ENCODE measurements at regions not wholly inside any gene's neighbourhood (a gene's known extent, or its start where the extent isn't known, plus 50 kb on each side); places are given as distances from the start of the nearest gene placed in this dataset.

DNA sequence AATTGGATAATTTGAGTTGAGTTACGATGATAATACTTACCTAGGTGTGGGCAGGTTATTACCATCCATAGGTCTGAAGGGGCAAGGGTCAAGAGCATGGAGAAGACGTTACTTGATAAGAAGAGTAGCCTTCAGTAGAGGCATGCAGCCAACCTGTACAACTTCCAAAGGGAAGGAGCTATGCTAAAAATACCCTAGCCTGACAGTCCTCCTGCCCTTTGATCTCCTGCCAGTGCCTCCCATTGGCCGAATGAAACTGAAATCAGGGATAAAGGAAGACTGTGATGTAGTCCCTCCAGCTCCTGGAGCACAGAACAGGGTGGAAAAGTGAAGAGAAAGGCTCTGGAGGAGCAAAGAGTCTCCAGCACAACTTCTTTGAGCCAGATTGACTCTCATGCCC is 487.4 kb downstream of the ADCYAP1 start (continued):
- TF ChIP-seq, protein P1, sequence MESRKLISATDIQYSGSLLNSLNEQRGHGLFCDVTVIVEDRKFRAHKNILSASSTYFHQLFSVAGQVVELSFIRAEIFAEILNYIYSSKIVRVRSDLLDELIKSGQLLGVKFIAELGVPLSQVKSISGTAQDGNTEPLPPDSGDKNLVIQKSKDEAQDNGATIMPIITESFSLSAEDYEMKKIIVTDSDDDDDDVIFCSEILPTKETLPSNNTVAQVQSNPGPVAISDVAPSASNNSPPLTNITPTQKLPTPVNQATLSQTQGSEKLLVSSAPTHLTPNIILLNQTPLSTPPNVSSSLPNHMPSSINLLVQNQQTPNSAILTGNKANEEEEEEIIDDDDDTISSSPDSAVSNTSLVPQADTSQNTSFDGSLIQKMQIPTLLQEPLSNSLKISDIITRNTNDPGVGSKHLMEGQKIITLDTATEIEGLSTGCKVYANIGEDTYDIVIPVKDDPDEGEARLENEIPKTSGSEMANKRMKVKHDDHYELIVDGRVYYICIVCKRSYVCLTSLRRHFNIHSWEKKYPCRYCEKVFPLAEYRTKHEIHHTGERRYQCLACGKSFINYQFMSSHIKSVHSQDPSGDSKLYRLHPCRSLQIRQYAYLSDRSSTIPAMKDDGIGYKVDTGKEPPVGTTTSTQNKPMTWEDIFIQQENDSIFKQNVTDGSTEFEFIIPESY (IDR thresholded peaks at IDR 0.05): no peak

DNA sequence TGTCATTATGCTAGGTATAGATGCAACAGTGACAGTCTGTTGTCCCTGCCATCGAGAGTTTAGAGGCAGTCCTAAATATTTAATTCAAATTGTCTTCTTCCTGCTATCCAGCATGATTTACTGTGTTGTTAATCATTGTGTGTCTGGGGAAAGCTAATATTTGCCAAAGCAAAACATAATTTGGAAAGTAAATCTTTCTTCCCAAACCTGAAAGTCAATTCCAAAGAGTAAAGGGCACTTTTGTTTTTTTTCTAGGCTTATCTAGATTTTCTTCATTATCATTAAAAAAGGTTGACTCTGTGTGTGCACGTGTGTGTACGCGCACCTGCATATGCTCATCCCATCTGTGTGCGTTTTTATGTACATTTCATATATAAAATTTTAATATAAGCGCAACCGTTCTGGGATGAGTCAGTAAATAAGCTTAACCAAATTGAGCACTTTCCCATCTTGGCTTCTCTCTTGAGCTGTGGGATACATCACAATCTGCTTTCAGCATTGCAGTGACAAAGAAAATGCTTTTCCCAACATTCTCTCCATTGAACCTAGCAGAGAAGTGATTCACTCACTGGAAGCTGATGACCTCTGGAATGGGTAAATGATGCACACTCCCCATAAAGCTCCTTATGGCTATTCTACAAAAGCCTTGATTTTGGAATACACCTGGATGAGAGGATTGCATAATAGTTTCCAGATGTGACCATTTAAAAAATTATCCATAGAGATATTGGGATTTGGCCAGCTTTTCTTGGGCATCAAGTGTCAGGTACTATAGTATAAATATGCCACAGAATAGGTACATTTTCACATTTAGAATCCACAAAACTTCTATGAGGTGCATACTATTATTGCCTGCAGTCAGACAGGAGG is 488.4 kb downstream of the ADCYAP1 start:
- peaks cover 2 to 46% (median 26%) of the 10 kb centered on the region in 4 donors for H3K4me1 ChIP-seq (ENCODE audit: control insufficient read depth in 4 of 4, insufficient read depth in 4 of 4, low read length in 3 of 4)
- no peak for DNase-seq (ENCODE audit: low spot score)
- no peak overlapping the region for H3K9ac ChIP-seq (ENCODE audit: low read depth in 1 of 2, low read length in 2 of 2)
- no peaks in the 10 kb centered on the region for H3K9me3 ChIP-seq (ENCODE audit: control insufficient read depth in 4 of 4, low read length in 3 of 4)
- no peaks in the 10 kb centered on the region for H3K36me3 ChIP-seq (ENCODE audit: control insufficient read depth in 4 of 4, insufficient read depth in 3 of 4, low read depth in 1 of 4, low read length in 3 of 4)
- TF ChIP-seq JUND (IDR thresholded peaks at IDR 0.05) (peak; percentile 47 to 65), SP1 (IDR thresholded peaks at IDR 0.05) (peak; percentile 80), NR2F2 (IDR thresholded peaks at IDR 0.05) (no peak), RXRA (IDR thresholded peaks at IDR 0.05) (peak; percentile 43 to 58), TAF1 (conservative IDR thresholded peaks at IDR 0.05) (no peak), GABPA (IDR thresholded peaks at IDR 0.05 in 1 of 2, conservative IDR thresholded peaks at IDR 0.05 in 1 of 2) (no peak), HNF4A (conservative IDR thresholded peaks at IDR 0.05) (peak; percentile 94 to 95), FOXA1 (IDR thresholded peaks at IDR 0.05) (no peak), HNF4G (IDR thresholded peaks at IDR 0.05) (peak; percentile 55), RAD21 (IDR thresholded peaks at IDR 0.05) (peak; percentile 17 to 47), FOXA2 (IDR thresholded peaks at IDR 0.05) (peak; percentile 40), EGR1 (IDR thresholded peaks at IDR 0.05; ENCODE audit: low read depth in 2 of 2) (no peak), YY1 (IDR thresholded peaks at IDR 0.05) (peak; percentile 35)
- TF ChIP-seq, protein P2, sequence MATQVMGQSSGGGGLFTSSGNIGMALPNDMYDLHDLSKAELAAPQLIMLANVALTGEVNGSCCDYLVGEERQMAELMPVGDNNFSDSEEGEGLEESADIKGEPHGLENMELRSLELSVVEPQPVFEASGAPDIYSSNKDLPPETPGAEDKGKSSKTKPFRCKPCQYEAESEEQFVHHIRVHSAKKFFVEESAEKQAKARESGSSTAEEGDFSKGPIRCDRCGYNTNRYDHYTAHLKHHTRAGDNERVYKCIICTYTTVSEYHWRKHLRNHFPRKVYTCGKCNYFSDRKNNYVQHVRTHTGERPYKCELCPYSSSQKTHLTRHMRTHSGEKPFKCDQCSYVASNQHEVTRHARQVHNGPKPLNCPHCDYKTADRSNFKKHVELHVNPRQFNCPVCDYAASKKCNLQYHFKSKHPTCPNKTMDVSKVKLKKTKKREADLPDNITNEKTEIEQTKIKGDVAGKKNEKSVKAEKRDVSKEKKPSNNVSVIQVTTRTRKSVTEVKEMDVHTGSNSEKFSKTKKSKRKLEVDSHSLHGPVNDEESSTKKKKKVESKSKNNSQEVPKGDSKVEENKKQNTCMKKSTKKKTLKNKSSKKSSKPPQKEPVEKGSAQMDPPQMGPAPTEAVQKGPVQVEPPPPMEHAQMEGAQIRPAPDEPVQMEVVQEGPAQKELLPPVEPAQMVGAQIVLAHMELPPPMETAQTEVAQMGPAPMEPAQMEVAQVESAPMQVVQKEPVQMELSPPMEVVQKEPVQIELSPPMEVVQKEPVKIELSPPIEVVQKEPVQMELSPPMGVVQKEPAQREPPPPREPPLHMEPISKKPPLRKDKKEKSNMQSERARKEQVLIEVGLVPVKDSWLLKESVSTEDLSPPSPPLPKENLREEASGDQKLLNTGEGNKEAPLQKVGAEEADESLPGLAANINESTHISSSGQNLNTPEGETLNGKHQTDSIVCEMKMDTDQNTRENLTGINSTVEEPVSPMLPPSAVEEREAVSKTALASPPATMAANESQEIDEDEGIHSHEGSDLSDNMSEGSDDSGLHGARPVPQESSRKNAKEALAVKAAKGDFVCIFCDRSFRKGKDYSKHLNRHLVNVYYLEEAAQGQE (IDR thresholded peaks at IDR 0.05): peak; percentile 89
- TF ChIP-seq, protein P3, sequence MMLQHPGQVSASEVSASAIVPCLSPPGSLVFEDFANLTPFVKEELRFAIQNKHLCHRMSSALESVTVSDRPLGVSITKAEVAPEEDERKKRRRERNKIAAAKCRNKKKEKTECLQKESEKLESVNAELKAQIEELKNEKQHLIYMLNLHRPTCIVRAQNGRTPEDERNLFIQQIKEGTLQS (IDR thresholded peaks at IDR 0.05): no peak
- TF ChIP-seq, protein P4, sequence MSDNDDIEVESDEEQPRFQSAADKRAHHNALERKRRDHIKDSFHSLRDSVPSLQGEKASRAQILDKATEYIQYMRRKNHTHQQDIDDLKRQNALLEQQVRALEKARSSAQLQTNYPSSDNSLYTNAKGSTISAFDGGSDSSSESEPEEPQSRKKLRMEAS (IDR thresholded peaks at IDR 0.05): peak; percentile 71
- TF ChIP-seq, protein P1 (IDR thresholded peaks at IDR 0.05): peak; percentile 36
- TF ChIP-seq, protein P5, sequence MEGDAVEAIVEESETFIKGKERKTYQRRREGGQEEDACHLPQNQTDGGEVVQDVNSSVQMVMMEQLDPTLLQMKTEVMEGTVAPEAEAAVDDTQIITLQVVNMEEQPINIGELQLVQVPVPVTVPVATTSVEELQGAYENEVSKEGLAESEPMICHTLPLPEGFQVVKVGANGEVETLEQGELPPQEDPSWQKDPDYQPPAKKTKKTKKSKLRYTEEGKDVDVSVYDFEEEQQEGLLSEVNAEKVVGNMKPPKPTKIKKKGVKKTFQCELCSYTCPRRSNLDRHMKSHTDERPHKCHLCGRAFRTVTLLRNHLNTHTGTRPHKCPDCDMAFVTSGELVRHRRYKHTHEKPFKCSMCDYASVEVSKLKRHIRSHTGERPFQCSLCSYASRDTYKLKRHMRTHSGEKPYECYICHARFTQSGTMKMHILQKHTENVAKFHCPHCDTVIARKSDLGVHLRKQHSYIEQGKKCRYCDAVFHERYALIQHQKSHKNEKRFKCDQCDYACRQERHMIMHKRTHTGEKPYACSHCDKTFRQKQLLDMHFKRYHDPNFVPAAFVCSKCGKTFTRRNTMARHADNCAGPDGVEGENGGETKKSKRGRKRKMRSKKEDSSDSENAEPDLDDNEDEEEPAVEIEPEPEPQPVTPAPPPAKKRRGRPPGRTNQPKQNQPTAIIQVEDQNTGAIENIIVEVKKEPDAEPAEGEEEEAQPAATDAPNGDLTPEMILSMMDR (IDR thresholded peaks at IDR 0.05; ENCODE audit: low read depth, low read length, missing input control): no peak
- WGBS: 27% methylated on average over 7 of the region's 7 CpGs
- no peak overlapping the region for H3K4me3 ChIP-seq (ENCODE audit: low read depth in 1 of 3, low read length in 3 of 3)
- H3K27me3 ChIP-seq (ENCODE audit: control insufficient read depth in 4 of 4, insufficient read depth in 4 of 4, low read length in 3 of 4): no peaks in the 10 kb centered on the region
- peak overlapping the region in 1 of 2 donors; percentile 51 for H3K27ac ChIP-seq (ENCODE audit: low read depth in 1 of 2, low read length in 2 of 2)
